ENCODE measurements at regions not wholly inside any gene's neighbourhood (a gene's known extent, or its start where the extent isn't known, plus 50 kb on each side); places are given as distances from the start of the nearest gene placed in this dataset.
"Not testable (repeated sequence)": the region's sequence is repeated elsewhere in the genome, so short reads cannot be mapped to it uniquely, and the experiment has no call there.

DNA sequence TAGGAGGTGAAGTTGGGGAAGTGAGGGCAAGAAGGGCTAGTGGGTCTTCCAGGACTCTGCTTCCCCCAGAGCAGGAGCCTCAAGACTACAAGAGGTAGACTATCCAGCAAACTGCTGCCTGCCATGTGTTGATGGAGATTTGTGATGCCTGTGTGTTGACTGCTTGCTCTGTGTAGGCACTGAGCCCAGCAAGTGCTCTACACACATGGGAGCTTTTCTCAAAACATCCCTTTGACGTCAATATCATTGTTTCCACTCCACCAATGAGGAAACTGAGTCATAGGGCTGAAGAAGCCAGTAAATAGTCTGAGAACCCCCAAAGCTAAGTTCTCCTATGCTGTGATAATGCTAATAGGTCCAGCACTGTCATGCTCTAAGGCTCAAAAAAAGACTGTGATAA lies 207.2 kb upstream of the NFIA start:
- Histone ChIP-seq H3K79me2 (ENCODE audit: insufficient read depth, low read length) (no peaks in the 10 kb centered on the region), H3K9me2 (replicated peaks; ENCODE audit: insufficient read depth, low read length) (no peaks in the 10 kb centered on the region), H3K9ac (ENCODE audit: low read length) (no peak overlapping the region), H2AFZ (ENCODE audit: low read depth, low read length, severe bottlenecking) (no peak overlapping the region), H3K4me2 (ENCODE audit: low read depth, low read length, poor library complexity, severe bottlenecking) (no peak overlapping the region), H3F3A (ENCODE audit: insufficient read depth) (no peaks in the 10 kb centered on the region), H3K36me3 (ENCODE audit: low read length) (no peaks in the 10 kb centered on the region), H3K9me3 (ENCODE audit: insufficient read depth, low read length) (no peaks in the 10 kb centered on the region), H3K4me3 (ENCODE audit: insufficient read depth, low read length, poor library complexity, severe bottlenecking) (no peak overlapping the region), H3K27ac (ENCODE audit: low read depth, low read length) (no peak overlapping the region), H4K20me1 (ENCODE audit: low read depth, low read length) (no peaks in the 10 kb centered on the region), H3K27me3 (ENCODE audit: low read length) (no peaks in the 10 kb centered on the region)
- no peak for TF ChIP-seq CTCF (IDR thresholded peaks at IDR 0.05; ENCODE audit: insufficient read depth, low read length, poor library complexity, severe bottlenecking)
- no peak for TF ChIP-seq EZH2phosphoT487 (conservative IDR thresholded peaks at IDR 0.05; ENCODE audit: low read length)

DNA sequence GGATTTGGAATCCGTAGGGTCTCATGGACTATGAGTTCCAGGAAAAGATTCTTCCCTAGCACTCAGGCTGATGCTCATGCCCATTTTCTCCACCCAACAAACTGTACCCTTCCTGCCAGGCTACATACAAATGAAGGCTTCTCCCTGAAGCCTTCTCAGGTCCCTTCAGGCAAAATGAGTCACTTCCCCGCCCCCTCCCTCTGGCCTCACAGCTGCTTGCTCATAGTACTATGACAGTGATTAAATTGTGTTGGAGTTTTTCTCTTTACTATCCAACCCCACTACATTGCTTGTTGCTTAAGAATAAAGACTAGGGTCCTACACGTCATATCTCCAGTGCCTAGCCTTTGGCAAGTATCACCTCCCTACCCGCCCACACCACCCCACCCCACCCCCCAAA lies 207.6 kb upstream of the NFIA start:
- no peak overlapping the region for H2AFZ ChIP-seq (ENCODE audit: low read depth, low read length, severe bottlenecking)
- no peaks in the 10 kb centered on the region for H3K79me2 ChIP-seq (ENCODE audit: insufficient read depth, low read length)
- no peaks in the 10 kb centered on the region for H3K36me3 ChIP-seq (ENCODE audit: low read length)
- no peaks in the 10 kb centered on the region for H3F3A ChIP-seq (ENCODE audit: insufficient read depth)
- no peaks in the 10 kb centered on the region for H4K20me1 ChIP-seq (ENCODE audit: low read depth, low read length)
- H3K27me3 ChIP-seq (ENCODE audit: low read length): no peaks in the 10 kb centered on the region
- no peak overlapping the region for H3K27ac ChIP-seq (ENCODE audit: low read depth, low read length)
- H3K4me2 ChIP-seq (ENCODE audit: low read depth, low read length, poor library complexity, severe bottlenecking): no peak overlapping the region
- no peak overlapping the region for H3K9ac ChIP-seq (ENCODE audit: low read length)
- H3K9me3 ChIP-seq (ENCODE audit: insufficient read depth, low read length): no peaks in the 10 kb centered on the region
- no peaks in the 10 kb centered on the region for H3K9me2 ChIP-seq (replicated peaks; ENCODE audit: insufficient read depth, low read length)
- H3K4me3 ChIP-seq (ENCODE audit: insufficient read depth, low read length, poor library complexity, severe bottlenecking): no peak overlapping the region
- TF ChIP-seq CTCF (IDR thresholded peaks at IDR 0.05; ENCODE audit: insufficient read depth, low read length, poor library complexity, severe bottlenecking) (no peak), EZH2phosphoT487 (conservative IDR thresholded peaks at IDR 0.05; ENCODE audit: low read length) (no peak)

DNA sequence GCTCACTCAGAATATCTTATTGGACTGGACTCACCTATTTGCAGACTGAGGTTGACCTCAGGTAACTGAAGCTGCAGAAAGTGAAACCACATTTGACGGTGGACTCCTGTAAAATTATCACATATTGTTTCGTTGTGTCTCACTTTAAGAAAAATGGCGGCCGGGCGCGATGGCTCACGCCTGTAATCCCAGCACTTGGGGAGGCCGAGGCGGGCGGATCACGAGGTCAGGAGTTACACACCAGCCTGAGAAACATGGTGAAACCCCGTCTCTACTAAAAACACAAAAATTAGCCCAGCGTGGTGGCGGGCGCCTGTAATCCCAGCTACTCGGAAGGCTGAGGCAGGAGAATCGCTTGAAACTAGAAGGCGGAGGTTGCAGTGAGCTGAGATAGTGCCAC lies 209.0 kb upstream of the NFIA start:
- not testable (repeated sequence) for H4K20me1 ChIP-seq (ENCODE audit: low read depth, low read length); H3K9me3 ChIP-seq (ENCODE audit: insufficient read depth, low read length); H3K27ac ChIP-seq (ENCODE audit: low read depth, low read length); H3K9ac ChIP-seq (ENCODE audit: low read length); H3F3A ChIP-seq (ENCODE audit: insufficient read depth); H3K9me2 ChIP-seq (replicated peaks; ENCODE audit: insufficient read depth, low read length); H3K4me2 ChIP-seq (ENCODE audit: low read depth, low read length, poor library complexity, severe bottlenecking); H3K27me3 ChIP-seq (ENCODE audit: low read length); H3K36me3 ChIP-seq (ENCODE audit: low read length); H3K79me2 ChIP-seq (ENCODE audit: insufficient read depth, low read length); H3K4me3 ChIP-seq (ENCODE audit: insufficient read depth, low read length, poor library complexity, severe bottlenecking); H2AFZ ChIP-seq (ENCODE audit: low read depth, low read length, severe bottlenecking)

DNA sequence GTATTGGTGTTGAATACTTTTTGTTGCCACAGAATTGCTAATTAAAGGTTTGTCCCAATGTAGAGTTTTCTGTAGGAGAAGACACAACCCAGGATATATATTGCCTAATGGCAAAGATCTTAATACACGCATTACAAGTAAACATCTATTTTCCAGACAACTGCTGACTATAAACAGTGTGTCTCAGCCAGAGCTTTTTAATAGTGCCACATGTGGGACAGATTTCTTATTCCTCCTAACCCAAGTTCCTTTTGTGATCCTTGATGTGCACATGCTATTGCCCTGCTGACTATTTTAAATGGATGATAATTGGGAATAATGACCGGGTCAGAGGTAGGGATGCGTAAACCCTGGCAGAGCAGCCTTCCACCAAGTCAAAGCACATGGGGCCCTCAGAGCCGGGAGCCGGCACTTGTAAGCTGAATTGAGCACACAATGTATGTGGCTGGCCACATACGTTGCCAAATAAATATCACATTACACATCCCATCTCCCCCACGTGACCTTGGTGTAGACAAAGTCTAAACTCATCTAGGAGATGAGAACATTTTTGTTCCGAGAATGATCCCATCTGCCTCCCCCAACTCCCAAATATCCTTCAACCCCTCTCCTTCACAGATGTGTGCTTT lies 209.8 kb upstream of the NFIA start:
- Histone ChIP-seq H3K9me2 (replicated peaks; ENCODE audit: insufficient read depth, low read length) (no peaks in the 10 kb centered on the region), H3K79me2 (ENCODE audit: insufficient read depth, low read length) (no peaks in the 10 kb centered on the region), H3K4me3 (ENCODE audit: insufficient read depth, low read length, poor library complexity, severe bottlenecking) (no peak overlapping the region), H4K20me1 (ENCODE audit: low read depth, low read length) (no peaks in the 10 kb centered on the region), H3K9ac (ENCODE audit: low read length) (no peak overlapping the region), H3K4me2 (ENCODE audit: low read depth, low read length, poor library complexity, severe bottlenecking) (no peak overlapping the region), H3F3A (ENCODE audit: insufficient read depth) (no peaks in the 10 kb centered on the region), H3K27me3 (ENCODE audit: low read length) (no peaks in the 10 kb centered on the region), H3K27ac (ENCODE audit: low read depth, low read length) (no peak overlapping the region), H3K36me3 (ENCODE audit: low read length) (no peaks in the 10 kb centered on the region), H3K9me3 (ENCODE audit: insufficient read depth, low read length) (no peaks in the 10 kb centered on the region), H2AFZ (ENCODE audit: low read depth, low read length, severe bottlenecking) (no peak overlapping the region)
- TF ChIP-seq EZH2phosphoT487 (conservative IDR thresholded peaks at IDR 0.05; ENCODE audit: low read length) (no peak), CTCF (IDR thresholded peaks at IDR 0.05; ENCODE audit: insufficient read depth, low read length, poor library complexity, severe bottlenecking) (no peak)

Data from SU-DHL-6 (cell line).